ENCODE measurements at regions not wholly inside any gene's neighbourhood (a gene's known extent, or its start where the extent isn't known, plus 50 kb on each side); places are given as distances from the start of the nearest gene placed in this dataset.

- intact Hi-C loops (cut with DNase I): no loop called here
- DNase-seq (ENCODE audit: low spot score) (no peak), ATAC-seq (no peak)
Observed at GRCh38 chr7:42858570-42858969, 53.3 kb downstream of the C7orf25 start.

GRCh38 chr7:42856605-42856987 lies 55.3 kb downstream of the C7orf25 start:
- intact Hi-C loops (cut with DNase I): no loop called here
- no peak for DNase-seq (ENCODE audit: low spot score)
- peak; percentile 51 for ATAC-seq

- ATAC-seq: no peak
- intact Hi-C loops (cut with DNase I): no loop called here
- DNase-seq (ENCODE audit: low spot score): no peak
Observed at GRCh38 chr7:42854571-42855118, 57.2 kb downstream of the C7orf25 start.

GRCh38 chr7:42852531-42852930 lies 59.3 kb downstream of the C7orf25 start:
- intact Hi-C loops (cut with DNase I): no loop called here
- no peak for ATAC-seq

GRCh38 chr7:42843205-42843800 lies 68.6 kb downstream of the C7orf25 start:
- ATAC-seq: peak; percentile 92
- DNase-seq (ENCODE audit: low spot score): no peak
- intact Hi-C loops (cut with DNase I): loop anchor here (10.0 kb wide), 1 partner anchor 899 kb away; no protein-coding TSS in a partner anchor

More at GRCh38 chr7:42852531-42852930, 59.3 kb downstream of the C7orf25 start:
- DNase-seq (ENCODE audit: low spot score): no peak

- intact Hi-C loops (cut with DNase I): no loop called here
- no peak for DNase-seq (ENCODE audit: low spot score)
- ATAC-seq: no peak
Observed at GRCh38 chr7:42834676-42835075, 77.2 kb downstream of the C7orf25 start.

- intact Hi-C loops (cut with DNase I): no loop called here
Observed at GRCh38 chr7:42833411-42833810, 78.5 kb downstream of the C7orf25 start.

GRCh38 chr7:42832667-42833066 lies 79.2 kb downstream of the C7orf25 start:
- no peak for DNase-seq (ENCODE audit: low spot score)
- intact Hi-C loops (cut with DNase I): no loop called here
- no peak for ATAC-seq

More at GRCh38 chr7:42833411-42833810, 78.5 kb downstream of the C7orf25 start:
- no peak for DNase-seq (ENCODE audit: low spot score)
- ATAC-seq: no peak

GRCh38 chr7:42831718-42832522 lies 80.0 kb downstream of the C7orf25 start:
- intact Hi-C loops (cut with DNase I): no loop called here
- peak; percentile 89 for ATAC-seq
- peak; percentile 75 for DNase-seq (ENCODE audit: low spot score)

- ATAC-seq (peak; percentile 29), DNase-seq (ENCODE audit: low spot score) (no peak)
- intact Hi-C loops (cut with DNase I): no loop called here
Observed at GRCh38 chr7:42831006-42831717, 80.7 kb downstream of the C7orf25 start.

- intact Hi-C loops (cut with DNase I): no loop called here
- ATAC-seq (no peak), DNase-seq (ENCODE audit: low spot score) (no peak)
Observed at GRCh38 chr7:42812779-42813178, 99.1 kb downstream of the C7orf25 start.

GRCh38 chr7:42805601-42806000 lies 106.3 kb downstream of the C7orf25 start:
- ATAC-seq: no peak
- DNase-seq (ENCODE audit: low spot score): no peak
- intact Hi-C loops (cut with DNase I): no loop called here

- DNase-seq (ENCODE audit: low spot score) (no peak), ATAC-seq (no peak)
- intact Hi-C loops (cut with DNase I): no loop called here
Observed at GRCh38 chr7:42794673-42795072, 117.2 kb downstream of the C7orf25 start.

- ATAC-seq: no peak
- intact Hi-C loops (cut with DNase I): no loop called here
- DNase-seq (ENCODE audit: low spot score): no peak
Observed at GRCh38 chr7:42792841-42793240, 119.0 kb downstream of the C7orf25 start.

- intact Hi-C loops (cut with DNase I): no loop called here
- DNase-seq (ENCODE audit: low spot score) (no peak), ATAC-seq (no peak)
Observed at GRCh38 chr7:42790196-42790595, 121.7 kb downstream of the C7orf25 start.

GRCh38 chr7:42774436-42774835 lies 137.4 kb downstream of the C7orf25 start:
- ATAC-seq (no peak), DNase-seq (ENCODE audit: low spot score) (no peak)
- intact Hi-C loops (cut with DNase I): no loop called here

- DNase-seq (ENCODE audit: low spot score) (no peak), ATAC-seq (no peak)
- intact Hi-C loops (cut with DNase I): no loop called here
Observed at GRCh38 chr7:42770114-42770513, 141.8 kb downstream of the C7orf25 start.

GRCh38 chr7:42768045-42768444 lies 143.8 kb downstream of the C7orf25 start:
- ATAC-seq (no peak), DNase-seq (ENCODE audit: low spot score) (no peak)
- intact Hi-C loops (cut with DNase I): no loop called here

GRCh38 chr7:42766782-42767423 lies 145.0 kb downstream of the C7orf25 start:
- ATAC-seq (no peak), DNase-seq (ENCODE audit: low spot score) (no peak)
- intact Hi-C loops (cut with DNase I): no loop called here

Measured in sciatic nerve (tissue), 2 donors.